ENCODE measurements at regions not wholly inside any gene's neighbourhood (a gene's known extent, or its start where the extent isn't known, plus 50 kb on each side); places are given as distances from the start of the nearest gene placed in this dataset.

- no peak for DNase-seq
- no TSS peak for BruUV-seq (replicated peaks)
- intact Hi-C loops (cut with micrococcal nuclease; ENCODE audit: unreplicated experiment), result no loop called here
- Histone ChIP-seq H3K4me3 (no peak overlapping the region), H3K27me3 (ENCODE audit: insufficient read depth, low read depth) (no peaks in the 10 kb centered on the region), H2AFZ (no peak overlapping the region), H3K9me2 (ENCODE audit: insufficient read depth) (no peaks in the 10 kb centered on the region), H3K36me3 (ENCODE audit: low read depth) (no peaks in the 10 kb centered on the region), H4K20me1 (ENCODE audit: insufficient read depth) (no peaks in the 10 kb centered on the region), H3K4me1 (replicated peaks; ENCODE audit: insufficient read depth) (no peaks in the 10 kb centered on the region), H3K9me3 (ENCODE audit: insufficient read depth, low read depth) (no peaks in the 10 kb centered on the region), H3K27ac (no peak overlapping the region), H3K4me2 (no peak overlapping the region), H3K79me2 (ENCODE audit: low read depth) (no peaks in the 10 kb centered on the region), H3F3A (ENCODE audit: insufficient read depth, low read depth) (no peaks in the 10 kb centered on the region)
- TF ChIP-seq, protein P1, sequence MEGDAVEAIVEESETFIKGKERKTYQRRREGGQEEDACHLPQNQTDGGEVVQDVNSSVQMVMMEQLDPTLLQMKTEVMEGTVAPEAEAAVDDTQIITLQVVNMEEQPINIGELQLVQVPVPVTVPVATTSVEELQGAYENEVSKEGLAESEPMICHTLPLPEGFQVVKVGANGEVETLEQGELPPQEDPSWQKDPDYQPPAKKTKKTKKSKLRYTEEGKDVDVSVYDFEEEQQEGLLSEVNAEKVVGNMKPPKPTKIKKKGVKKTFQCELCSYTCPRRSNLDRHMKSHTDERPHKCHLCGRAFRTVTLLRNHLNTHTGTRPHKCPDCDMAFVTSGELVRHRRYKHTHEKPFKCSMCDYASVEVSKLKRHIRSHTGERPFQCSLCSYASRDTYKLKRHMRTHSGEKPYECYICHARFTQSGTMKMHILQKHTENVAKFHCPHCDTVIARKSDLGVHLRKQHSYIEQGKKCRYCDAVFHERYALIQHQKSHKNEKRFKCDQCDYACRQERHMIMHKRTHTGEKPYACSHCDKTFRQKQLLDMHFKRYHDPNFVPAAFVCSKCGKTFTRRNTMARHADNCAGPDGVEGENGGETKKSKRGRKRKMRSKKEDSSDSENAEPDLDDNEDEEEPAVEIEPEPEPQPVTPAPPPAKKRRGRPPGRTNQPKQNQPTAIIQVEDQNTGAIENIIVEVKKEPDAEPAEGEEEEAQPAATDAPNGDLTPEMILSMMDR (conservative IDR thresholded peaks at IDR 0.05), result no peak
- ChIA-PET POLR2A (ENCODE audit: unreplicated experiment) (interaction anchor here (0.6 kb wide), 1 partner anchor 695 kb away, joined by 3 read pairs; no protein-coding TSS in a partner anchor), CTCF (interaction anchor here (0.6 kb wide), 1 partner anchor 230 kb away, joined by 4 read pairs; no protein-coding TSS in a partner anchor)
Measured at GRCh38 chr12:92505254-92506231, 197.2 kb upstream of the PLEKHG7 start.

GRCh38 chr12:92504594-92504981 is 198.2 kb upstream of the PLEKHG7 start:
- no peak overlapping the region for H2AFZ ChIP-seq
- H3K27me3 ChIP-seq (ENCODE audit: insufficient read depth, low read depth), result no peaks in the 10 kb centered on the region
- H3K9me2 ChIP-seq (ENCODE audit: insufficient read depth), result no peaks in the 10 kb centered on the region
- no peak for DNase-seq
- no peak for TF ChIP-seq EZH2 (IDR thresholded peaks at IDR 0.05; ENCODE audit: low read depth)
- TF ChIP-seq, protein P1 (conservative IDR thresholded peaks at IDR 0.05), result no peak
- no peaks in the 10 kb centered on the region for H3F3A ChIP-seq (ENCODE audit: insufficient read depth, low read depth)
- BruUV-seq (replicated peaks), result no TSS peak
- H3K4me1 ChIP-seq (replicated peaks; ENCODE audit: insufficient read depth), result no peaks in the 10 kb centered on the region
- no peaks in the 10 kb centered on the region for H3K9me3 ChIP-seq (ENCODE audit: insufficient read depth, low read depth)
- no peaks in the 10 kb centered on the region for H3K79me2 ChIP-seq (ENCODE audit: low read depth)
- no peaks in the 10 kb centered on the region for H4K20me1 ChIP-seq (ENCODE audit: insufficient read depth)
- CTCF ChIA-PET, result no interaction called here
- intact Hi-C loops (cut with micrococcal nuclease; ENCODE audit: unreplicated experiment), result no loop called here
- no peak overlapping the region for H3K27ac ChIP-seq
- no peaks in the 10 kb centered on the region for H3K36me3 ChIP-seq (ENCODE audit: low read depth)
- H3K4me2 ChIP-seq, result no peak overlapping the region
- POLR2A ChIA-PET (ENCODE audit: unreplicated experiment), result interaction anchor here (0.6 kb wide), 1 partner anchor 695 kb away, joined by 3 read pairs; no protein-coding TSS in a partner anchor
- no peak overlapping the region for H3K4me3 ChIP-seq

GRCh38 chr12:92503971-92504593 is 198.7 kb upstream of the PLEKHG7 start:
- no TSS peak for BruUV-seq (replicated peaks)
- H3F3A ChIP-seq (ENCODE audit: insufficient read depth, low read depth), result no peaks in the 10 kb centered on the region
- no peaks in the 10 kb centered on the region for H4K20me1 ChIP-seq (ENCODE audit: insufficient read depth)
- POLR2A ChIA-PET (ENCODE audit: unreplicated experiment), result interaction anchor here (0.6 kb wide), 1 partner anchor 378 kb away, joined by 3 read pairs; no protein-coding TSS in a partner anchor
- H3K79me2 ChIP-seq (ENCODE audit: low read depth), result no peaks in the 10 kb centered on the region
- H3K9me2 ChIP-seq (ENCODE audit: insufficient read depth), result no peaks in the 10 kb centered on the region
- H3K4me2 ChIP-seq, result no peak overlapping the region
- no peak for TF ChIP-seq EZH2 (IDR thresholded peaks at IDR 0.05; ENCODE audit: low read depth)
- TF ChIP-seq, protein P1 (conservative IDR thresholded peaks at IDR 0.05), result no peak
- H3K27me3 ChIP-seq (ENCODE audit: insufficient read depth, low read depth), result no peaks in the 10 kb centered on the region
- no peaks in the 10 kb centered on the region for H3K36me3 ChIP-seq (ENCODE audit: low read depth)
- no peak overlapping the region for H2AFZ ChIP-seq
- H3K4me3 ChIP-seq, result no peak overlapping the region
- intact Hi-C loops (cut with micrococcal nuclease; ENCODE audit: unreplicated experiment), result no loop called here
- no peaks in the 10 kb centered on the region for H3K9me3 ChIP-seq (ENCODE audit: insufficient read depth, low read depth)
- CTCF ChIA-PET, result no interaction called here
- H3K27ac ChIP-seq, result no peak overlapping the region
- no peak for DNase-seq
- H3K4me1 ChIP-seq (replicated peaks; ENCODE audit: insufficient read depth), result no peaks in the 10 kb centered on the region
